ENCODE measurements at regions not wholly inside any gene's neighbourhood (a gene's known extent, or its start where the extent isn't known, plus 50 kb on each side); places are given as distances from the start of the nearest gene placed in this dataset.
"Not testable (repeated sequence)": the region's sequence is repeated elsewhere in the genome, so short reads cannot be mapped to it uniquely, and the experiment has no call there.

DNA sequence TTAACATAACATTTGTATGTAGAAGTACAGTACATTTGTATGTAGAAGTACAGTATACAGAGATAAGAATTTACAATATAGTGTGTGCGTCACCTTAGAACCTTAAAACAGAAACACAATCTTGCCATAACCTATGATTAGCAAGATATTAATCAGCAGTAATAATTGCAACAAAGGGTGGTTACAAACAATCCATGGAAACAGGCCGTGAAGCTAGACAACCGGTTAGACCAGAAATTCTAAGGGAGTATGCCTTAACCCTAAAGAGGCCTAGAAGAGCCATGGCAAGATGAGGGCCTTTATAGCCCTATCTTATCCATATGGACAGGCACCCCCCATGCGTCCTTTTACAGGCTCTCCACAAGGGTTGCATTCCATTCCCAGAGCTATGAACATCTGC lies 605.9 kb downstream of the KCNT2 start:
- DNase-seq (ENCODE audit: low read depth in 2 of 2) = not testable (repeated sequence)

DNA sequence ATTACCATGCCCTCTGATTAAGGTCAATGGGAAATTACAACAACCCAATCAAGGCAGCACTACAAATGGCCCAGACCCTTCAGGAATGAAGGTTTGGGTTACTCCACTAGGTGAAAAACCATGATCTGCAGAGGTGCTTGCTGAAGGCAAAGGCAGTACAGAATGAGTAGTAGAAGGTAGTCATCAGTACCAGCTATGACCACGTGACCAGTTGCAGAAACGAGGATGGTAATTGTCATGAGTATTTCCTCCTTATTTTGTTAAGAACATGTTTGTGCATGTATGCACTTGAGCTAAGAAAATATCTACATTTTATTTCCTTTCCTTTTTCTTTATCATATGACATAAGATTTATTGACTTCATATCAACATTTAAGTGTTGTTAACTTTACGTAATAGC lies 607.1 kb downstream of the KCNT2 start:
- no peak for DNase-seq (ENCODE audit: low read depth in 2 of 2)

DNA sequence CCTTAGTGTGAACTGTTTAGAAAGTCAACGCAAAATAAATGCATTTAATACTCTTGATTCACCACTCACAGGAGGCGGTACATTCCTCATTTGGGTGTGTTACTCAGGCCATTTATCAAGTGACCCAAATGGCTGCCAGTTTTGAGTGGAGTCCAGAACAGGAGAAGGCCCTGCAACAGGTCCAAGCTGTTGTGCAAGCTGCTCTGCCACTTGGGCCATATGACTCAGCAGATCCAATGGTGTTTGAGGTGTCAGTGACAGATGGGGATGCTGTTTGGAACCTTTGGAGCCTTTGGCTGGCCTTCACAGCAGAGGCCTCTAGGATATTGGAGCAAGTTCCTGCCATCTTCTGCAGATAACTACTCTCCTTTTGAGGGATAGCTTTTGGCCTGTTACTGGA lies 609.2 kb downstream of the KCNT2 start:
- DNase-seq (ENCODE audit: low read depth in 2 of 2) = no peak

DNA sequence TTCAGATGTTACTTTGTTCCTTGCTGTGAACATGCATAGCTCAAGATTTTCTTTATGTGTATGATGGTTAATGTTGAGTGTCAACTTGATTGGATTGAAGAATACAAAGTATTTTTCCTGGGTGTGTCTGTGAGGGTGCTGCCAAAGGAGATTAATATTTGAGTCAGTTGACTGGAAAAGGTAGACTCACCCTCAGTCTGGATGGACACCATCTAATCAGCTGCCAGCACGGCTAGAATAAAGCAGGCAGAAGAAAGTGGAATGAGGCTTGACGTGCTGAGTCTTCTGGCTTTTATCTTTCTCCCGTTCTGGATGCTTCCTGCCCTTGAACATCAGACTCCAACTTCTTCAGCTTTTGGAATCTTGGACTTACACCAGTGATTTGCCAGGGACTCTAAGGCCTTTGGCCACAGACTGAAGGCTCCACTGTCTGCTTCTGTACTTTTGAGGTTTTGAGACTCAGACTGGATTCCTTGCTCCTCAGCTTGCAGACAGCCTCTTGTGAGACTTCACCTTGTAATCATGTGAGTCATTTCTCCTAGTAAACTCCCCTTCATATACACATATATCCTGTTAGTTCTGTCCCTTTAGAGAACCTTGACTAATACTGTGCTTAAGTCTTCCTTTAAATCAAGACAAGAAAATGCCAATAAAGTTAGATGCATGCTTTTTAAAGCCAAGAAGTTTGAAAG lies 626.6 kb downstream of the KCNT2 start:
- DNase-seq (ENCODE audit: low read depth in 2 of 2) = no peak

DNA sequence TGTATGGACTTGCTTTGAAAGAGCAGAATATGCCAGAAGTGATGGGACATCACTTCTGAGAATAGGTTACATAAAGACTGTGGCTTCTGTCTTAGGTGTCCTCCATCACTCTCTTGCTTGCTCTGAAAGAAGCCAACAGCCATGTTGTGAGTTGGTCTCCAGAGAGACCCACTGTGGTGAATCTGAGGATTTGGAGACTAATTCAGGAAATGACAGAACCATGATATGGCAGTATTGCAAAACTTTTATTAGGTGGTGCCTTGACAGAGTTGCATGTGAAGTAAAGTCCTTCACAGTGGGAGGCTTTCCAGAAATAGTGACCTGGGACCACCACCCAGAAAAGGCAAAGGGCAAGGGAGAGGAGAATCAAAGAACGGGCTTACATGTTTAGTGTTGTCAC lies 628.6 kb downstream of the KCNT2 start:
- DNase-seq (ENCODE audit: low read depth in 2 of 2) = no peak

DNA sequence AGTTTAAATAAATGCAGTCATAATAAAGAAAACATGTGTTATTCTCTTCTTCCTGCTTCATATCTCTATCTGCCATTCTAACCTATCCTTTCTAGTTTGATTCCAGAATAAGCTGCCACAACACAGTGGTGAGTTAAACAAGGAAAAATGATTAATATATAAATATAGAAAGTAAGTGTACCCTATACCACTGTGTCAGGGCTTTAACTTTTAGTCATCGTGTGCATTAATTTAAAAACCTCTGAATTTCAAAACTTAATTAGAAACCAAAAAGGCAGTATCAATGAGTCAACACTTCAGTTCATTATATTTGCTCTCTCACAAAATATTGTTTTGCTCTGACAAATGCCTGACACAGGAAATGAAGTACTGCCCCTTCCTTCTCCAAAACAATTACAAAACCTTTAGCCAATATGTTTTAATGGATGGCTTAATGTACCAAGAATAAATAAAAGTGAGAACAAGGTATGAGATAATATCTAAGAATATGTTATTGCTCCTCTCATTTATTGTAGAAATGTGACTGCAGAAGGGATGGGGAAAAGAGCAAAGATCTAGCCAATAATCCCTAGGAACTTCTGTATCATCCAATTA lies 634.8 kb downstream of the KCNT2 start:
- no peak for DNase-seq (ENCODE audit: low read depth in 2 of 2)

DNA sequence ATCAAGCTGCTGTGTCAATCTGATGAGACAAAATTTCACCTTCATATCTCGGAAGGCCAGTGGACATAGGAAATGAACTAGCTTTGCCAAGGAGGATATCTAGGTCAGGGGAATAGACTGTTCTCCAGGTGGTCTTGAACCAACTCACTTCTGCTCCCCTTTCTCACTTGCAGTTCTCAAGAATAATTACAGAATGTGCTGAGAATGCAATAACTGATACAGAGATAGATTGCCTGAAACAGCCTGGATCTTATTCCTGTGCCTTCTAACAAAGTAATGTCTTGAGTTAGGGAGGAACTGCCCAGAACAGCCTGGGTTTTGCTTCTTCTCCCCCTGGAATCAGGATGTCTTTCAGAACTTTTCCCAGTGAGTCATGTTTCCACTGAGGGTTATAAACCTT lies 636.7 kb downstream of the KCNT2 start:
- no peak for DNase-seq (ENCODE audit: low read depth in 2 of 2)

DNA sequence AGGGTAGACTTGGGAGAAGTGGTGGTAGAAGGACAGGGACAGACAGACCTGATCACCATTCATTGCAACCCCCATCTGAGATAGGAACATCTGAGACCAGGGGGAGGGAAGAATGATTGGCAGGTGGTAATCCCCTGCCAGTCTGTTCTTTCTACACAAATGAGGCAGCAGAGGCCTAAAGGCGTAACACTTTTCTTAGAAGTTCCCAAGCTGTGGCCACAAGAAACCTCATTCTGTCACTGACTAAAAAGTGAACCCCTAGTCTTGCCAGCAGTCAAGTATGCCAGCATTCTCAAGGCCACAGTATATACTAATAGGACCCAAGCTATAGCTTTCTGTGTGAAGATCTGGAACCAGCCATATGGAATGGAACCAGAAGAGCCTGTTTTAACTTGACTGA lies 638.0 kb downstream of the KCNT2 start:
- DNase-seq (ENCODE audit: low read depth in 2 of 2) = no peak

DNA sequence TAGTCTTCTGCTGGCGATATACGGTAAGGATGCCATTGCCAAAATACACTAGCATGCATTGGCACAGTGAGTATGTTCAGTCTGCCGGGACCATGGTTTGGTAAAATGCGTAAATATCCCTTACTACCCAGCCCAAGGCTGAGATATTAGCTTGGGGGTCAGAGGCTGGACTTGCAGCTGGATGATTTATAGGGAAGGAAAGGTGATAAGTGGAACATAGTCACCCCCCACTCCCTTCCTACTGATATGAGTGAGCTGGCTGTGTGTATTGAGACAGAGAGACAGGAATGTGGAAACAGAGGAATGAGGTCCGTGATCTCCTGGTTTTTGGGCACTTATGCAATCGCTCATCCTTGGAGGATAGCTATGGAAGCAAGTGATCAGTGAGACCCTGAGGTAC lies 642.8 kb downstream of the KCNT2 start:
- DNase-seq (ENCODE audit: low read depth in 2 of 2) = no peak

DNA sequence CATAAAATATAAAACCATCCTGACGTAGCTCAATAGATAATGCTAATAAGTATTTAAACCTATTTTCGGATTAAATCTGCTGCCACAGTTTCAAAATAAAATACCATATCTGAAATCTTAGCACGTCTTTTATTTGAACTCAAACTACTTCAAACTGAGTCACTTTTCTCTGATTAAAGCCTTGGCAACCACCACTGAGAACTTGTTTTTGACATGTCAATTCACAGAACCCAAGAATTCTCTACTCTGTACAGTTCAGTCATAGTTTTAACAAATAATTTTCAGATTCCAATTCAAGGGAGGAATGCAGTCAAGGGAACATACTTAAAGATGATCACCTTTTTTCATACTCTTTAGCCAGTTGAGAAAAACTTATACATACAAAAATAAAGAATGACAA lies 643.2 kb downstream of the KCNT2 start:
- no peak for DNase-seq (ENCODE audit: low read depth in 2 of 2)

DNA sequence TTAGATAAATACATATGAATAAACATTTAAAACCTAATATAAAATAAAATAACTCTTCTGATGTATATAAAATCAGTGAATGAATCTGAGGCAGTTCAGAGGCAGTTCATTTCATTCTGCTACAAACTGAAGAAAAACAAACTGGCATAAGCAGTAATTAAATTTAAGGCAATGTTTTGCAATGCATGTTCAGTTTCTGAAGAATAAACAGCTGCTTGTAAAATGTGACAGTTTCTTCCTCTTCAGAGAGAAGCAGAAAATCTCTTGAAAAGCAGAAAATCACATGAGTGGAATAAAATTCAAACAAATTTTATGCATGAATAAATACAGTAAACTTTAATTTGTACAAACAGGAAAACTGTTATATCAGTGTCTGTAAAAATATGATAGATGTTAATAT lies 643.7 kb downstream of the KCNT2 start:
- no peak for DNase-seq (ENCODE audit: low read depth in 2 of 2)

DNA sequence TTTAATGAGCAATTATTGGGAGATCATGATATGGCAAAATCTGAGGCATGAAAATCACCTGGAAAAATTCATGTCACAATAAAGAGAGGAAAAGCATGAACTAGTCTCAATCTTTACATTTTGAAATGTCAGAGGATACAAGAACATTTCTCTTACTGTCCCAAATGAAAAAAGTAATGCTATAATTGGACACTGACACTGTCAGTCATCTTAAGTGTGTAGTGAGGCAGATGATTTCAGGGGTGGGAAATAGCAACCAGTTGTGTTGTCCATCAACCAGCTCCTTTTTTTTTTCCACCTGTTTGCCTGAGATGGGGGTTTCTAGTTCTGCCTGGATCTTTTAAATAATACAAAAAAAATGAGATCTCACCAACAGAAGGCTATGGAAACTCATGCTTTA lies 646.2 kb downstream of the KCNT2 start:
- no peak for DNase-seq (ENCODE audit: low read depth in 2 of 2)

DNA sequence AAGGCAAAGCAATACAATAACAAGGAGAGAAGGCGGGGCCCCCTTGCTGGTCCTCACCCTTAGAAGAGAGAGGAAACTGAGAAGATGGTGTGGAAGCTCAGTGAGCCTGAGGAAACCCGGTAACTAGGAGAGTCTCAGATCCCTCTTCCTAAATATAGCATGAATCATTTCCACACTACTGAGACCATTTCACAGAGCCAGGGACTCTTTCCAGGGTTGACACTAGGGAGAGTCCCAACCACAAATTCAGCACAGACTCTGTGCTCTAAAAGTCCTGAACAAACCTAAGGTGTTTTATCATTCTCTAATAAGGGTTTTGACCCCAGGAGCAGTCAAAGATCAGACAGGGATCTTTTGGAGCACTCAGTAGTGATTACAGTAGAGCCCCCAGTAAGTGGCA lies 647.7 kb downstream of the KCNT2 start:
- DNase-seq (ENCODE audit: low read depth in 2 of 2) = no peak

DNA sequence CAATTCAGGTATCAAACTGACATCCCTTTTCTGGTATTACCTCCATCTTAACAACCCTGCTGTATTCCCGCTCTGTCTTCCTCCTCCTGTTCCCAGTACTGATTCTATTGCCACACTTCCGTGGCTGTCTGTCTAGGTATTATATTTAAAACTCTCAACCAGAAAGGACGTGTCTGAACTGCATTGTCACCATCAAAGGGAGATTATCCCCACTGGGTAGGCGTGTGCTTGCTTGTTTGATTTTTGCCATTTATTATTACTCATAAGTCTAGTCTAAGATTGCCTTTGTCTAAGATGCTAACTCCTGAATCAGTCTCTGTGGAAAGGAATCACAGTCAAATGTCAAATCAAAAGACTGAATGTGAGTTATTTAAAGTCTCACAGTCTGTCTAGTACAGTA lies 650.1 kb downstream of the KCNT2 start:
- DNase-seq (ENCODE audit: low read depth in 2 of 2) = no peak

DNA sequence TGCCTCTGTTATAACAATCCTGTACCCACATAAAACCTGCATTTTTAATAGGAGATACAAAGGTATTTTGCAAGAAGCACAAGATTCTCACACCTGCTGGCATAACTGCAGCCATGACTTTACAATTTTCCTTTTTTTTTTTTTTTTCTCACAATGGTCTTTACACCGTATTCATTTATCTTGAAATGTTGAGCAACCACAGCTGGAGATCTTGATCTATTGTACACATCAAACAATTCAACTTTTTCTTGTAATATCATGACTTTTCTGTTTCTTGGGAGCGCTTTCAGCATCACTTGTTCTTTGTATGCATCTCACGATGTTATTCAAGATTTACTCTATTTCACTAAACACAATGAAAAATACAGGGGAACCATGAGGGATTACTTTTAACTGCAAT lies 651.4 kb downstream of the KCNT2 start:
- no peak for DNase-seq (ENCODE audit: low read depth in 2 of 2)

DNA sequence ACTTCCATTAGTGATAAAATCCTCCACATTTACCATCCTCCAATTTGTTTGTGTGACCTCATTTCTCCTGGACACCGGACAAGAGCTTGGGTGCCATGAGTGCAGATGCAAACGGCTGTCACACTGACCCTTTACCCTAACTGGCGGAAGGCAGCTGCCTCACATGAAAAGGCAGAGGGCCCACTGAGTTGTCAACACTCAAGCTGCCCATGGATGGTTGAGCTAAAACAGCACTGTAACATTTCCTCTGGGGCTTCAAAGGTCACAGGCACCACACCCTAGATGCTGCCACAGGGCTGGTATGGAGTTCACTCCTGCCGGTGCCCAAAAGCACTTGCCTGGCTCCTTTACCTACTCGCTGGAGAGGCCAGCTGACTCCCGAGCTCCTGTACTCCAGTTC lies 653.4 kb downstream of the KCNT2 start:
- no peak for DNase-seq (ENCODE audit: low read depth in 2 of 2)

DNA sequence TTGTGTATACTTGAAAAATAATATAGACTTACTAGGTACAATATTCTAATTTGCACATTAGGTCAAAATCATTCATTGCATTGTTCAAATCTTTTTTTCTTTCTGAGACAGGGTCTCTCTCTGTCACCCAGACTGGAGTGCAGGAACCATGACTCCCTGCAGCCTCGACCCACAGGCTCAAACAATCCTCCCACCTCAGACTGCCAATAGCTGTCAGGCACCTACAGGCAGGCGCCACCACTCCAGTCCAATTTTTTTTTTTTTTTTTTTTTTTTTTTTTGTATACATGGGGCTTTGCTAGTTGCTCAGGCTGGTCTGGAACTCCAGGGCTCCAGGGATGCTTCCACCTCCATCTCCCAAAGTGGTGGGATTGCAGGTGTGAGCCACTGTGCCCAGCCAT lies 656.9 kb downstream of the KCNT2 start:
- no peak for DNase-seq (ENCODE audit: low read depth in 2 of 2)

DNA sequence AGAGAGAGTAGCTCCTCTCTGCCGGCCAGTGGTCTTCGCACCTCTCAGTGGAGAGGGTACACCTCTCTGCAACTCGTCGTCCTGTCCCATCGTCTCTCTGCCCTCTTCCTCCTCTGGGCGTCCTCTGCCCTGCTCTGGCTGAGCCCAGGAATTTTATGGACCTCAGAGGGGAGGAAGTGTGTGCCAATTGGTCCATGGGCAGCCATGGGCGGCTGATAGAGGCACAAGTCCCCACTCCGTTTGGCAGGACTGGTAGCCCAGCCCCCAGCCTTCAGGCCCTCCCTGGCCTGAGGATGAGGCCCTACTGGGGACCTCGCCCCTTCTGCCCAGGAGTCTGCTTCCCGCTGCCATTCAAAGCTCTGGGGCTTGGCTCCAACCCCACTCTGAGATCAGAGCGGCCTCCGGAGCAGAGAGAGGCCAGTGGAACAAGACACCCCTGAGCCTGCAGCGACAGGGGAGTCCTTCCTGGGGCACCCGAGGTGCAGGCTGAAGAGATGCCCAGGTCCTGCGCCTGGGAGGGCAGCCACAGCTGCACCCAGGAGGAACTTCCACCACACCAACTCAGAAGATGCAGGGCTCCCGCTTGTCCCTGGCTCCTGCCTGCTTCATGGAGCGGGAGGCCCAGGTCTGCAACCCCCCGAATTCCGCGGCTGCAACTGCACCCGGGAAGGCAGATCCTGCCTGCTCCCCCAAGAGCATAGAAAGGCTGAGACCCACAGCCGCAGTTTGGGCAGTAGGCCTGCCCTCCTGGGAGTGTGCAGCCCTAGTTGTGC lies 659.9 kb downstream of the KCNT2 start:
- DNase-seq (ENCODE audit: low read depth in 2 of 2) = no peak

DNA sequence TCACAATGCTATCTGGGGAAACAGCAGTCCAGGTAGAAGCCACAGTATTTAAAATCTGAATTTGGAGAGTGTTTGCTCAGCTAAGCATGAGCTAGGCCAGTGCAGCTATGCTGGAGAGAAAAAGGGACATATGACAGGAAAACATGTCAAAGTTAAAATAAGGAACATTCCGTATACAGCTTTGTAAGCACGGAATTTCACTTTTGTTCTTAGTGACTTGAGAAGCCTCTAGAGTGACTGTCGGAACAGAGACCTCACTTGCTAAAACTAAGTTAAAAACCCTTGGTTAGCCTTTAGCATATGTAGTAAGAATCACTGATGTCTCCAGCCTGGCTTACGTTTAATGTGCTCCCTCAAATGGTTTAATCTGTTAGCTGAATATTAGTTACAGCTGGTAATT lies 661.7 kb downstream of the KCNT2 start:
- DNase-seq (ENCODE audit: low read depth in 2 of 2) = no peak

DNA sequence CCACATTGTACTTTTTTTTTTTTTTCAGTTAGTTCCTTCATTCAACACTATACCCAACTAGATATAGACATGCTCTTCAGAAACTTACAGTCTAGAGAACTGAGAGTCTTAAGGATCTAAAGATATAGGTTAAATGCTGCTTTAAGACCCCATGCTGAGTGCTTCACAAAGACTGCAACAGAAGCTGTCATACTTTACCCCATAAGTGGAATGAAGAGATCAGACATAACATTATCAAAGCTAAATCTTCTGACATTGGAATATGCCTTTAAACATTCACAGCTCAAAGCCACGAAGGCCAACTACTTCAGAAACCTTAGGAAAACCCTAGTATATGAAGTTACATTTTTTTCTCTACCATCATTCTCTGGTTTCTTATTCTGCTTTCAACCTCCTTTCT lies 666.4 kb downstream of the KCNT2 start:
- DNase-seq (ENCODE audit: low read depth in 2 of 2) = no peak

DNA sequence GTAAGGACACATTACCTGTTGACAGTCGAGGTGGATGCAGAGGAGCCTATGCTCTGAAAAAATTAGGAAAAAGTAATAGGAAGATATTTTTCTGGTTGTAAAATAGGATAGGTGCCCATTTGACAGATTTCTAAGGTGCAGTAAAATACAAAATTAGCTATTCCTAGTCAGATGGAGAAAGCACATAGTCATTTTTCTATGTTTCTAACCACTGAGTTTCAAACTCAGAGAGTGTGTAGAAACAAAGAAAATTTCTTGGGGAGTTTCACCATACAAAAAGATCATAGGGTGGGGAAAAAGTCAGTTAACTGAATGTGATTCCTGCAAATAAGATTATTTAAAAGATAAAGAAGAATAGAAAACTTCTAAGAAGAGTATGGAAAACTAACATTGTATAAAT lies 666.9 kb downstream of the KCNT2 start:
- DNase-seq (ENCODE audit: low read depth in 2 of 2) = no peak

DNA sequence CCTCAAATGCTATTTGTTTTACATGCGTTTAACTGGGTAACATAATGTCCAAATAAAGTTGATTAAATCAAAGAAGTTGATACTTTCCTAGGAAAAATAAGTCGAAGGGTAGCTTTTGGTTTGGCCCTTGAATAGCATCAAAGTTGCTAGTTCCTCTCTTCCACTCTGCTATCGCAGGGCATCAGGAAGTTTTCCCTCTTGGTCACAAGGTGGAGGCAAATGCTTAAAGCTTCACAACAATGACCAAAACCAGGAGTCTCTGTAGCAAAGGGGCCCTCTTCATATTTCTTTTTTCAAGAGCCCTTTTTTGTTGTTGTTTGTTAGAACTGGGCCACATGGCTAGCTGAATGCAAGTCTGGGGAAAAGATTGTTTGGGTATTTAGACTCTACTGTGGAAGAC lies 668.4 kb downstream of the KCNT2 start:
- DNase-seq (ENCODE audit: low read depth in 2 of 2) = no peak

DNA sequence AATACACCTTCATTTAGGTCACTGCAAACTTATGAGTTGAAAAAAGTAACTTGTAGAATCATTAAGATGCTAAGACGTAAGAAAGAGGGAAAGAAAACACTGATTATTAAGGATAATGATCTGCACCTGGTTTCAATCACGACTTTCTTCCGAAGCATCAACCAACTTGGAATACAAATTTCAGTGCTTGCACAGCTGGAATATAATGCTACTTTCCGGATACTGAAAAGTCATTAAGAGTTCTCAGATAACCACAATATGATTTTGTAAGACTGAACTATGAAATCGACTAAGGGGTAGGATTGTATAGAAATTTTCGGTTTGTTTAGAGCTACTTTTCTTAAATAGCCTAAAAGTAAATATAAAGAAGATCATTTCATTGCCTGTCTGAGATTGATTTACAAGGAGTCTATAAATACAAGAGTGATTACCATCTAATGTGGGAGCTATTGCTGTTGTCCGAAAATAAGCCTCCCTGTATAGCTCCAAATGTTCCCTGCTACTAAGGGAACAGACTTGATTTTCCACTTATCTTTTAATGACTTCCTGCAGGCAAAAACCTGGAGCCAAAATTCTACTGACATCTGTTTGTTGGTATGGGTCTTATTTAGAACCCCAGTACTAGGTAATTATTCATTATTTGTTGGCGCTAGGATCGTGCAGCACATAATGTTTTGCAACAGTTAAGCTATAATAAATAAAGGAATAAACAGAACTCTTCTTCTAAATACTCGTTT lies 673.3 kb downstream of the KCNT2 start:
- DNase-seq (ENCODE audit: low read depth in 2 of 2) = no peak
